Retina (tissue), 1 donor: ENCODE measurements at regions not wholly inside any gene's neighbourhood (a gene's known extent, or its start where the extent isn't known, plus 50 kb on each side); places are given as distances from the start of the nearest gene placed in this dataset.

Experiments used
- DNase-seq: peaks from one replicate; pipeline ENCODE4 v3.0.0-alpha.2; 2016

DNA sequence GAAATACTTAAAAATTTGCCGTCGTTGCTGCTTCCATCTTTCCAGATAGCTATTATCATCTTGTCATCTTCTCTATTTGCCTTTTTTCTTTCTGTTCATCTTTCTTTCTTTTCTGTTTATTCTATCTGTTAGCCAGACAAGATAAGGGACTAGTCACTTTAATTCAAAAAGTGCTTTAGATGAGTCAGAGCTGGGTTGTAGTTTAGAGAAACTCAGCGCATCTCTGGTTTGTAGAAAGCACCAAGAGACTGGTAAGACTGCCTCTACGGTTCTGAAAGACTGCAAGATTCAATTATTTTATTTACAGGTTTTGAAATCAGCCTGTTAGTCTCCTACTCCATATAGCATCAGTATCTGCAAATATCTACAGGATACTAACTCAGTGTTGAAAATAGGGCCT is 562.8 kb upstream of the RIOK2 start:
- DNase-seq = no peak

DNA sequence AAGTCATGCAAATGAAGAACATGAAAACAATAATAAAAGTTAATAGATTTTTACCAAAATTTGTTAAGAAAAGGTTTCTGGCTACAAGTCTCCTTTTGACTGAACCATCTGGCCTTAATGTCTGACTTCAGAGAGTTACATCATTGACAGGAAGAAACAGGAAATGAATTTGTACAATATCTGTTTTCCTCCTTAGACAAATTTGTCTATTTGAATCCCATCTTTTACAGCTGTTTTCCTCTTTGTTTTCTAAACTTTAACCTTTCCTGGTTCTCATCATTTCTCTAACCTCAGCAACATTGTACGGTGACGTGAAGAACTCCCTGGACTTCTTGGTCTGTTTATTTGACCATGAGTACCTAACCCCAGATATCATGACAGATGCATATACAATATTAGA is 567.5 kb upstream of the RIOK2 start:
- DNase-seq = no peak

DNA sequence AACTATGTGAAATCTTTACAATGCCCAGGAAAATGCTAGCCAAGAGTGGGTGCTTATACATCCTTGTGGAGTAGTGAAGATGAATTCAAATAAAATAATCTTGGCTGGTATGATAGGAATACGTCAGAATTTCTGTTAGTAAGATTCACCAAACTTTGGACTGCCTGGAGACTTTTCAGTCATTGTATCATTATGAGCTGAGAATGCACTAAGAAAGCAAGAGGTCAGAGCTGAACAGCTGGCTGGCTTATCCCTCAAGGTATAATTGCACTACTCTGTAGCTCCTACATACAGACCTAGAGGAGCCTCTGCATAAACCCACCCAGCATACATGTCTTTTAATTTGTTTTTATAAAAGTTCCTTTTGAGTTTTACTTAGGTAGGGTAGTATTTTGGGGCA is 568.5 kb upstream of the RIOK2 start:
- no peak for DNase-seq

- no peak for DNase-seq
These were observed 569.8 kb upstream of the RIOK2 start for GRCh38 chr5:97752871-97753270.

- DNase-seq = no peak
These were observed 579.4 kb upstream of the RIOK2 start for GRCh38 chr5:97762483-97762882.

- no peak for DNase-seq
These were observed 581.7 kb upstream of the RIOK2 start for GRCh38 chr5:97764700-97765099.

- no peak for DNase-seq
These were observed 595.4 kb upstream of the RIOK2 start for GRCh38 chr5:97778451-97778850.

GRCh38 chr5:97788369-97788768 is 605.3 kb upstream of the RIOK2 start:
- DNase-seq = no peak

DNA sequence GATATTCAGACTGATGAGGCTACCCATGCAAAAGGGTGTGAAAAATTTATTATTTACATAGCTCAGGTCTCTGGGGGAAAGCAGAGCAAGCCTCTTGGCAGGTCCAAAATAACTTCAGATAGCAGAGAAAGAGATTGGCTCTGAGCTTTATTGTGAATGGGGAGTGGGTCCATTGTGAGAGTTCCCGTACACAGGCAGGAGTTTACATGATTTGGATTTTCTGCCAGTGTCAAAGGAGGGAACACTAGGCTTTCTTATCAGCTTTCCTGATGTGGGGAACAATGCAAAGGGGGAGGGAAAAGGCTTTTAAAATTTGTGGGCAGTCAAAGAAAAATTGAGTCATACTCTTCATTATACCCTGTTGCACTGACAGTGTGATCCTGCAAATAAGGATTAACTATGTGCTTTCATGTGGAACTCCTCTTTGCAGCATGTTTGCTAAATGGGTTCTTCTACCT is 615.0 kb upstream of the RIOK2 start:
- DNase-seq = peak; percentile 4

GRCh38 chr5:97801461-97801860 is 618.4 kb upstream of the RIOK2 start:
- DNase-seq = no peak

DNA sequence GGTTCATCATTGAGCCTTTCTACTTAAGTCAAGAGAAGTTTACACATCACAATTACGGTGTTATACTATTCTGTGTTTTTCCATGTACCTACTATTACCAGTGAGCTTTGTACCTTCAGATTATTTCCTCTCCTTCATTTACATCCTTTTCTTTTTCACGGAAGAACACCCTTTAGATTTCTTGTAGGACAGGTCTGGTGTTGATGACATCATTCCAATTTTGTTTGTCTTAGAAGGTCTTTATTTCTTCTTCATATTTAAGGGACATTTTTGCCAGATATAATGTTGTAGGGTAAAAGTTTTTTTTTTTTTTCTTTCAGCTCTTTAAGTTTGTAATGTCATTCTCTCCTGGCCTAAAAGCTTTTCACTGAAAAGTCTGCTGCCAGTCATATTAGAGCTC is 637.1 kb upstream of the RIOK2 start:
- no peak for DNase-seq

DNA sequence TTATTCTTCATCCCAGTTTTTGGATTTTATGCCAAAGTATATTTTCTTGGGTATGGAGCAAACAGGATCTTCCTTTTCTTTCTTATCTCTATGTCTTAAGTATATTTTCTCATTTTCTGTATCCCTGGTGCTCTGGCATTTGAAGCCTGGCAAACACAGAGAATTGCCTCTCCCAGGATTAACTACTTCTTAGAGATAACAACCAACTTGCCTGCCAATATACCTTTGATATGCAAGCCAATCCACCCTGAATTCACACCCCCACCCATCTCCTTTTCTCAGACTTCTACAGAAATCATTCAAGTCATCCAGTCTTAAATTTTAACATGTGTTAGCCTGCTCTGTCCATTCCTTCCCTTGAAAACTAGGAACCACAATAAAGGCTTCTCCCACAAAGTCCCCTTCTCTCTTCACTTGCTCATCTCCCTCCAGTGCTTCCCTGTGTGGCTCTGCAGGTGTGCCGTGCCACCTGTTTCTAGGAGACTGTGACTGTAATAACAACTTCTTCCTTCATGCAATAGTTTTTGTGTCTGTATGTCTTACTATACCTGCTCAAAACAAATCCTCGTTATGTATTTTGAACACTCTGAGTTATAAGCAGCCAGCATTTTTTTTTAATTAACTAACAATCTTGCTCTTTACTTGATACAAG is 649.7 kb upstream of the RIOK2 start:
- no peak for DNase-seq

DNA sequence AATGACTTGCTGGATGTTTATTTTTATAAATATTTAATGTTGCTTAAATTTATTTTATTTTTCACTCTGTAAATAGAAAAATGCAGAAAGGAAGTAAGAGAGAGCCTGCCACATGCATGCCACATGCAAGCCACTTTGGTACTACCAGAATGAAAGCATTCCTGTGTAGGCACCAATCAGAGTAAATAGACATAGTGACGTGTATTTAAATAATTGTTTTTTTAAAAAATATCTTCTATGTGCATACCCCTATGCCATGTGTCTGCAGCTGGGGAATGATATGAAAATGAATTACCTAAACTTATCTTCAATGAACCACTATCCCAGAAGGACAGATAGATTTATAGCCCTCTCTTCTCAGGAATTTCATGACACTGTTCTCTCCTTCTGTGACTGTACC is 651.5 kb upstream of the RIOK2 start:
- DNase-seq = no peak

DNA sequence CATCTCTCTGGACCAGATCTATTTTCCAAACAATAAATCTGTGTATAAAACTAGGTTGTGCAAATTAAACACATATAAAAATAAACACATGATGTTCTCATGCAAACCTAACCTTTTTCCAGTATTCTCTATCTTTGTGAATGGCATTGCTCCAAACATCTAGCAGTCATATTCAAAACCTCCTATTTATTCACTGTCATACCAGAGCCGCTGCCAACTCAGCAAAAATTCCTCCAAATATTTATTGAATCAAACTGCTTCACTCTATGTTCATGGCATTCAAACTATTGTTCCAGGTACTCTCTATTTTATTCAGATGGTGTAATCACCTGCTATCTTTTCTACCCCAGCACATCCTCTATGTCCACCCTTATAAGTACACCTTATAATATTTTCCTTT is 652.1 kb upstream of the RIOK2 start:
- no peak for DNase-seq

- no peak for DNase-seq
These were observed 653.8 kb upstream of the RIOK2 start for GRCh38 chr5:97836816-97837215.

- DNase-seq = no peak
These were observed 655.2 kb upstream of the RIOK2 start for GRCh38 chr5:97838214-97838613.

- DNase-seq = no peak
These were observed 656.5 kb upstream of the RIOK2 start for GRCh38 chr5:97839341-97840086.

DNA sequence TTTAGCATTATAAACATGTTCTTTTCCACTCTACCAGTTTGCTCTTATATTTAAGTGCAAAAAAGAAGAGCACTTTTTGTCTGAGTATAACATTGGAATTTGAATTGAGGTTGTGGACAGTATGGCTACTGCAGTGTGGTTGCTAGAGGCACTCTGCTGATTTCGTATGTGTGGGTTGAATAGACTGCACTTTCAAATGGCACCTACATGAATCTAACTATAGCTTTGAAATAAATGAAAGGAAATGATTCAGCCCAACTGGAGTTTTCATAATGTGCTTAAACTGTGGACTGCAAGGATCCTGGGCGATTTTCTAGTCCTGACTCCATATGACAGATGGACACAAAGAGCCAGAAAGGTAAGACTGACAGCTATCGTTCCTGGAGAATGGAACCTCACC is 657.6 kb upstream of the RIOK2 start:
- no peak for DNase-seq

GRCh38 chr5:97842687-97843086 is 659.6 kb upstream of the RIOK2 start:
- DNase-seq = no peak

DNA sequence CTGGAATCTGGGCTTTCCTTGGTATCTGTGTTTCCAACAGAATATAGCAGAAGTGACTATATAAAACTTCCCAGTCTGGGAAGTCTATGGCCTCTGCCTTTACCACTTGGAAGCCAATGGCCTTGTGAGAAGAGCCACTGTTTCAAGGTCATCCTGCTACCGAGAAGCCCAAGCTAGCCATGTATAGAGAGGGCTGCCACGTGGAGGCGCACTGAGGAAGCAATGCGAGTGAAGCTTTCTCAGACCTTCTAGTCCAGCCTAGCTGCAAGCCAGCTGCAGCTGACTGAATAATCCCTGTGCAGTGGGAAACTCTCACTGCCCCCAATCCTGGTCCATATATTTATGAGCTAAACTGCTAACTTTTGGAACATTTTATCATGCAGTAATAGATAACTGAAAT is 661.8 kb upstream of the RIOK2 start:
- no peak for DNase-seq

- DNase-seq = no peak
These were observed 663.6 kb upstream of the RIOK2 start for GRCh38 chr5:97846643-97847042.

DNA sequence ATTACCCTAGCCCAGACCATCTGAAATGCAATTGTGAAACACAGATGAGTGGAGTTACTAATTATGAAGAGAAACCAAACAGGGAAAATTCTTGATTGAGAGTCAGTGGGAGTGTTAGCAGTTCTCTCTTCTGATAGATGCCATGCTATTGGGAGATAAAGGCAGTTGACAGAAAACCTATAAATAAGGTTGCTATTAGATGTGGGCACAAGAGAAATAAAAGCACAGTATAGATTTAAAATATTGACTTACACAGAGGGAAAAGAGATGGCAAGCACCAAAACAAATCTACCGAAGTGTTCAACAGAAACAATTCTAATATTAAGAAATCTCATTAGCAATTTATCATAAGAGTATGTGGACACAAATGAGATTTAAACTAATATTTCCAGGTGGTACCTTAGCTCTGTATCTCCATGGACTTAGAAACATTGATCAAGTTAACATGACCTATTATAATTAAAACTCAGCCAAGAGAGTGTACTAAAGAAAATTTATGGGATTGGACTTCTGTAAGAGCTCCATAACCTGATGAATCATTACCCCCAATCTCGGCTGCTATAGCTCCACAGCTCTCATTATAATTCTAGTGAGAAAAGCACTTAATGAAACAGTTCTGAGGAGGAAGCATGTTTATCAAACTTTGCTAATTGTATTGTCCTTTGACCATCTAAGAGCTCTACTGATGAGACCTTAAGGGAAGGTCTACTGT is 665.0 kb upstream of the RIOK2 start:
- DNase-seq = no peak

- DNase-seq = no peak
These were observed 668.0 kb upstream of the RIOK2 start for GRCh38 chr5:97851036-97851435.
